ENCODE measurements at regions not wholly inside any gene's neighbourhood (a gene's known extent, or its start where the extent isn't known, plus 50 kb on each side); places are given as distances from the start of the nearest gene placed in this dataset.

DNA sequence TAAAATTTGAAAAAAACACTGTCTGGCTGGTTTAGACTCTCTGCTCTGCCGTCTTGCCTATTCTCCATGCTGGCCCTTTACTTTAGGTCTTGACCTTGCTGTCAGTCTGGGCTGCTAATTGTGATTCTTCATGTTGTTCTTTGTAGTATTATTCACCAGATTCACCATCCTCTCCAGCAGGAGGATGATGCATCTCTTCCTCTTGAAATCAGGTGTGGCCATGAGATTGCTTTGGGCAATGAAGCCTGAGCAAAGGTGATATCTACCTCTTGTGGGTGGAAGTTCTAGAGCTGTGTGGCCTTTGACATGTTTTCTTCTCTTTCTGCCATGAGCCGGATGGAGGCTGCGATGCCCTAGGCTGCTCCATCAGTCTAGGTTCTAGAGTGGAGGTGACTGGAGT, 51.3 kb upstream of the ITPRID1 start:
- H3K4me3 ChIP-seq (ENCODE audit: low read depth, low read length), result no peak overlapping the region
- no peak for DNase-seq (ENCODE audit: low read depth)
- TF ChIP-seq, protein P1, sequence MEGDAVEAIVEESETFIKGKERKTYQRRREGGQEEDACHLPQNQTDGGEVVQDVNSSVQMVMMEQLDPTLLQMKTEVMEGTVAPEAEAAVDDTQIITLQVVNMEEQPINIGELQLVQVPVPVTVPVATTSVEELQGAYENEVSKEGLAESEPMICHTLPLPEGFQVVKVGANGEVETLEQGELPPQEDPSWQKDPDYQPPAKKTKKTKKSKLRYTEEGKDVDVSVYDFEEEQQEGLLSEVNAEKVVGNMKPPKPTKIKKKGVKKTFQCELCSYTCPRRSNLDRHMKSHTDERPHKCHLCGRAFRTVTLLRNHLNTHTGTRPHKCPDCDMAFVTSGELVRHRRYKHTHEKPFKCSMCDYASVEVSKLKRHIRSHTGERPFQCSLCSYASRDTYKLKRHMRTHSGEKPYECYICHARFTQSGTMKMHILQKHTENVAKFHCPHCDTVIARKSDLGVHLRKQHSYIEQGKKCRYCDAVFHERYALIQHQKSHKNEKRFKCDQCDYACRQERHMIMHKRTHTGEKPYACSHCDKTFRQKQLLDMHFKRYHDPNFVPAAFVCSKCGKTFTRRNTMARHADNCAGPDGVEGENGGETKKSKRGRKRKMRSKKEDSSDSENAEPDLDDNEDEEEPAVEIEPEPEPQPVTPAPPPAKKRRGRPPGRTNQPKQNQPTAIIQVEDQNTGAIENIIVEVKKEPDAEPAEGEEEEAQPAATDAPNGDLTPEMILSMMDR (IDR thresholded peaks at IDR 0.05; ENCODE audit: insufficient read depth, low read depth, low read length), result no peak
